ENCODE measurements at regions not wholly inside any gene's neighbourhood (a gene's known extent, or its start where the extent isn't known, plus 50 kb on each side); places are given as distances from the start of the nearest gene placed in this dataset.

- ATAC-seq (peak in 1 of 2 donors; percentile 35), DNase-seq (ENCODE audit: low spot score) (no peak)
- Mint-ChIP-seq H3K27ac (peak overlapping the region in 1 of 2 donors; percentile 76), H3K4me1 (ENCODE audit: low read depth in 2 of 2) (peaks cover 37 to 44% of the 10 kb centered on the region in 2 donors), H3K27me3 (no peaks in the 10 kb centered on the region), H3K36me3 (no peaks in the 10 kb centered on the region), H3K4me3 (peak overlapping the region; percentile 47), H3K9me3 (no peaks in the 10 kb centered on the region)
Observed at GRCh38 chr20:17845701-17846475, 122.7 kb downstream of the SNX5 start.

GRCh38 chr20:17844549-17845298, 123.9 kb downstream of the SNX5 start:
- peak overlapping the region; percentile 44 for H3K4me3 Mint-ChIP-seq
- H3K4me1 Mint-ChIP-seq (ENCODE audit: low read depth in 2 of 2), result peaks cover 37 to 44% of the 10 kb centered on the region in 2 donors
- H3K27me3 Mint-ChIP-seq, result no peaks in the 10 kb centered on the region
- DNase-seq (ENCODE audit: low spot score) (no peak), ATAC-seq (no peak)
- H3K36me3 Mint-ChIP-seq, result no peaks in the 10 kb centered on the region
- H3K27ac Mint-ChIP-seq, result peak overlapping the region in 1 of 2 donors; percentile 48
- no peaks in the 10 kb centered on the region for H3K9me3 Mint-ChIP-seq

GRCh38 chr20:17844133-17844429, 124.5 kb downstream of the SNX5 start:
- H3K27ac Mint-ChIP-seq, result peak overlapping the region; percentile 13 to 48
- H3K4me1 Mint-ChIP-seq (ENCODE audit: low read depth in 2 of 2), result peaks cover 37 to 44% of the 10 kb centered on the region in 2 donors
- ATAC-seq, result no peak
- H3K27me3 Mint-ChIP-seq, result no peaks in the 10 kb centered on the region
- H3K36me3 Mint-ChIP-seq, result no peaks in the 10 kb centered on the region
- H3K4me3 Mint-ChIP-seq, result peak overlapping the region; percentile 44
- DNase-seq (ENCODE audit: low spot score), result no peak
- H3K9me3 Mint-ChIP-seq, result no peaks in the 10 kb centered on the region

- peak overlapping the region; percentile 13 to 48 for H3K27ac Mint-ChIP-seq
- H3K9me3 Mint-ChIP-seq, result no peaks in the 10 kb centered on the region
- peaks cover 33 to 39% of the 10 kb centered on the region in 2 donors for H3K4me1 Mint-ChIP-seq (ENCODE audit: low read depth in 2 of 2)
- peak; percentile 84 to 92 for ATAC-seq
- DNase-seq (ENCODE audit: low spot score), result peak; percentile 65
- H3K4me3 Mint-ChIP-seq, result peak overlapping the region; percentile 44
- H3K36me3 Mint-ChIP-seq, result no peaks in the 10 kb centered on the region
- no peaks in the 10 kb centered on the region for H3K27me3 Mint-ChIP-seq
Observed at GRCh38 chr20:17843246-17844132, 125.1 kb downstream of the SNX5 start.

GRCh38 chr20:17841751-17842215, 126.8 kb downstream of the SNX5 start:
- Mint-ChIP-seq H3K27me3 (no peaks in the 10 kb centered on the region), H3K27ac (no peak overlapping the region), H3K4me1 (ENCODE audit: low read depth in 2 of 2) (peaks cover 28 to 29% of the 10 kb centered on the region in 2 donors), H3K36me3 (no peaks in the 10 kb centered on the region), H3K4me3 (no peak overlapping the region), H3K9me3 (no peaks in the 10 kb centered on the region)
- ATAC-seq (no peak), DNase-seq (ENCODE audit: low spot score) (no peak)

- H3K9me3 Mint-ChIP-seq, result no peaks in the 10 kb centered on the region
- DNase-seq (ENCODE audit: low spot score) (no peak), ATAC-seq (no peak)
- no peak overlapping the region for H3K4me3 Mint-ChIP-seq
- no peak overlapping the region for H3K27ac Mint-ChIP-seq
- H3K27me3 Mint-ChIP-seq, result no peaks in the 10 kb centered on the region
- peaks cover 18% of the 10 kb centered on the region in 2 donors for H3K4me1 Mint-ChIP-seq (ENCODE audit: low read depth in 2 of 2)
- no peaks in the 10 kb centered on the region for H3K36me3 Mint-ChIP-seq
Observed at GRCh38 chr20:17840423-17840822, 128.2 kb downstream of the SNX5 start.

GRCh38 chr20:17838921-17839320, 129.7 kb downstream of the SNX5 start:
- peaks cover 5% of the 10 kb centered on the region in 2 donors for H3K4me1 Mint-ChIP-seq (ENCODE audit: low read depth in 2 of 2)
- no peak overlapping the region for H3K4me3 Mint-ChIP-seq
- H3K9me3 Mint-ChIP-seq, result no peaks in the 10 kb centered on the region
- DNase-seq (ENCODE audit: low spot score), result no peak
- H3K27me3 Mint-ChIP-seq, result no peaks in the 10 kb centered on the region
- ATAC-seq, result no peak
- no peak overlapping the region for H3K27ac Mint-ChIP-seq
- H3K36me3 Mint-ChIP-seq, result no peaks in the 10 kb centered on the region

GRCh38 chr20:17837179-17837578, 131.4 kb downstream of the SNX5 start:
- H3K27ac Mint-ChIP-seq, result no peak overlapping the region
- ATAC-seq, result no peak
- H3K4me1 Mint-ChIP-seq (ENCODE audit: low read depth in 2 of 2), result no peaks in the 10 kb centered on the region
- no peaks in the 10 kb centered on the region for H3K9me3 Mint-ChIP-seq
- no peak overlapping the region for H3K4me3 Mint-ChIP-seq
- H3K27me3 Mint-ChIP-seq, result no peaks in the 10 kb centered on the region
- no peaks in the 10 kb centered on the region for H3K36me3 Mint-ChIP-seq
- DNase-seq (ENCODE audit: low spot score), result no peak

- no peaks in the 10 kb centered on the region for H3K36me3 Mint-ChIP-seq
- ATAC-seq (no peak), DNase-seq (ENCODE audit: low spot score) (no peak)
- no peak overlapping the region for H3K27ac Mint-ChIP-seq
- H3K27me3 Mint-ChIP-seq, result no peaks in the 10 kb centered on the region
- H3K4me1 Mint-ChIP-seq (ENCODE audit: low read depth in 2 of 2), result no peaks in the 10 kb centered on the region
- no peak overlapping the region for H3K4me3 Mint-ChIP-seq
- no peaks in the 10 kb centered on the region for H3K9me3 Mint-ChIP-seq
Observed at GRCh38 chr20:17836303-17836861, 132.2 kb downstream of the SNX5 start.

- no peaks in the 10 kb centered on the region for H3K4me1 Mint-ChIP-seq (ENCODE audit: low read depth in 2 of 2)
- no peak overlapping the region for H3K4me3 Mint-ChIP-seq
- H3K9me3 Mint-ChIP-seq, result no peaks in the 10 kb centered on the region
- H3K36me3 Mint-ChIP-seq, result no peaks in the 10 kb centered on the region
- ATAC-seq (no peak), DNase-seq (ENCODE audit: low spot score) (no peak)
- no peaks in the 10 kb centered on the region for H3K27me3 Mint-ChIP-seq
- no peak overlapping the region for H3K27ac Mint-ChIP-seq
Observed at GRCh38 chr20:17835934-17836300, 132.7 kb downstream of the SNX5 start.

- Mint-ChIP-seq H3K4me3 (no peak overlapping the region), H3K4me1 (ENCODE audit: low read depth in 2 of 2) (no peaks in the 10 kb centered on the region), H3K27me3 (no peaks in the 10 kb centered on the region), H3K36me3 (no peaks in the 10 kb centered on the region), H3K9me3 (no peaks in the 10 kb centered on the region), H3K27ac (no peak overlapping the region)
- ATAC-seq (no peak), DNase-seq (ENCODE audit: low spot score) (no peak)
Observed at GRCh38 chr20:17835240-17835933, 133.2 kb downstream of the SNX5 start.

GRCh38 chr20:17834804-17835203, 133.8 kb downstream of the SNX5 start:
- no peaks in the 10 kb centered on the region for H3K4me1 Mint-ChIP-seq (ENCODE audit: low read depth in 2 of 2)
- H3K27me3 Mint-ChIP-seq, result no peaks in the 10 kb centered on the region
- H3K36me3 Mint-ChIP-seq, result no peaks in the 10 kb centered on the region
- H3K9me3 Mint-ChIP-seq, result no peaks in the 10 kb centered on the region
- ATAC-seq (no peak), DNase-seq (ENCODE audit: low spot score) (no peak)
- H3K27ac Mint-ChIP-seq, result no peak overlapping the region
- H3K4me3 Mint-ChIP-seq, result no peak overlapping the region

GRCh38 chr20:17833036-17833674, 133.4 kb downstream of the BANF2 start:
- Mint-ChIP-seq H3K4me1 (ENCODE audit: low read depth in 2 of 2) (no peaks in the 10 kb centered on the region), H3K9me3 (no peaks in the 10 kb centered on the region), H3K36me3 (no peaks in the 10 kb centered on the region), H3K27ac (no peak overlapping the region), H3K4me3 (no peak overlapping the region), H3K27me3 (no peaks in the 10 kb centered on the region)
- no peak for ATAC-seq
- DNase-seq (ENCODE audit: low spot score), result no peak
